ENCODE measurements at regions not wholly inside any gene's neighbourhood (a gene's known extent, or its start where the extent isn't known, plus 50 kb on each side); places are given as distances from the start of the nearest gene placed in this dataset.
"Not testable (repeated sequence)": the region's sequence is repeated elsewhere in the genome, so short reads cannot be mapped to it uniquely, and the experiment has no call there.

DNA sequence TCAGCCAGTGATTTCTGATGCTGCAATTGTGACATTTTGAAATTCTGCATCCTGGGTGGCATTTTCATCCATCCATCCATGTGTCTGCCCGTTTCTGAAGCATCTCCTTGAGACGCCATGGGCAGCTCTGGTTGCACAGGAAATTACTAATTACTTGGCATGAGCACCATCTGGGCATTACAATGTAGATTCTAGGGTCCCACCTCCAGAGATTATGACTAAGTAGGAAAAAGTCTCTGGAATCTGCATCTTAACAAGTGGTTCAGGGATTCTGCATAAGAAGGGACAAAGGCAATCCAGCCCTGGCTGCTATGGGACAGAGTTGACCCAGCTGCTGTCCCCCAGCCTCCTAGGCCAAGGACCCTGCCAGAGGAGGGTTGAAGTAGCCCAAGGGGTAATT is 65.3 kb downstream of the CUZD1 start:
- DNase-seq: no peak
- H3K4me3 Mint-ChIP-seq: no peak overlapping the region
- H3K27me3 Mint-ChIP-seq: peaks cover 26% of the 10 kb centered on the region
- H3K36me3 Mint-ChIP-seq (ENCODE audit: low read depth): no peaks in the 10 kb centered on the region
- no peaks in the 10 kb centered on the region for H3K9me3 Mint-ChIP-seq
- H3K4me1 Mint-ChIP-seq (ENCODE audit: low read depth): no peaks in the 10 kb centered on the region
- H3K27ac Mint-ChIP-seq: no peak overlapping the region

DNA sequence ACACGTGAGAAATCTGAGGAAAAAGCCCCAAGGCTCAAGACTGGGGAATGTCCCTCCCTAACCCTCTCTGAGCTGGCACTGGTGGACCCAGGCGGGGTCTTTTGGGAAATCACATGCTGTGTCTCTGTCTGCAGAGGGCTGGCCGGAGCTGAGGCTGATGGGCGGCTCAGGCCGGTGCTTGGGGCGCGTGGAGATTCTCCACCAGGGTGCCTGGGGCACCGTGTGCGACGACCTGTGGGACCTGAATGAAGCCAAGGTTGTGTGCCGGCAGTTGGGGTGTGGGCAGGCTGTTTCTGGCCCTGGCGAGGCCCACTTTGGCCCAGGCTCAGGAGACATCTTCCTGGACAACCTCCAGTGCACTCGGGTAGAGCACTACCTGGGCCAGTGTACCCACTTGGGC is 65.7 kb downstream of the CUZD1 start:
- no peak overlapping the region for H3K4me3 Mint-ChIP-seq
- no peak overlapping the region for H3K27ac Mint-ChIP-seq
- no peaks in the 10 kb centered on the region for H3K4me1 Mint-ChIP-seq (ENCODE audit: low read depth)
- no peaks in the 10 kb centered on the region for H3K9me3 Mint-ChIP-seq
- peaks cover 29% of the 10 kb centered on the region for H3K27me3 Mint-ChIP-seq
- H3K36me3 Mint-ChIP-seq (ENCODE audit: low read depth): no peaks in the 10 kb centered on the region
- no peak for DNase-seq

GRCh38 chr10:122777515-122778059 is 68.1 kb downstream of the CUZD1 start:
- H3K4me3 Mint-ChIP-seq: no peak overlapping the region
- H3K36me3 Mint-ChIP-seq (ENCODE audit: low read depth): no peaks in the 10 kb centered on the region
- no peak overlapping the region for H3K27ac Mint-ChIP-seq
- H3K9me3 Mint-ChIP-seq: no peaks in the 10 kb centered on the region
- peaks cover 48% of the 10 kb centered on the region for H3K27me3 Mint-ChIP-seq
- H3K4me1 Mint-ChIP-seq (ENCODE audit: low read depth): no peaks in the 10 kb centered on the region
- DNase-seq: no peak

GRCh38 chr10:122774231-122774630 is 71.4 kb downstream of the CUZD1 start:
- Mint-ChIP-seq H3K27me3 (peaks cover 44% of the 10 kb centered on the region), H3K27ac (no peak overlapping the region), H3K36me3 (ENCODE audit: low read depth) (no peaks in the 10 kb centered on the region), H3K9me3 (no peaks in the 10 kb centered on the region), H3K4me1 (ENCODE audit: low read depth) (no peaks in the 10 kb centered on the region), H3K4me3 (no peak overlapping the region)
- DNase-seq: no peak

DNA sequence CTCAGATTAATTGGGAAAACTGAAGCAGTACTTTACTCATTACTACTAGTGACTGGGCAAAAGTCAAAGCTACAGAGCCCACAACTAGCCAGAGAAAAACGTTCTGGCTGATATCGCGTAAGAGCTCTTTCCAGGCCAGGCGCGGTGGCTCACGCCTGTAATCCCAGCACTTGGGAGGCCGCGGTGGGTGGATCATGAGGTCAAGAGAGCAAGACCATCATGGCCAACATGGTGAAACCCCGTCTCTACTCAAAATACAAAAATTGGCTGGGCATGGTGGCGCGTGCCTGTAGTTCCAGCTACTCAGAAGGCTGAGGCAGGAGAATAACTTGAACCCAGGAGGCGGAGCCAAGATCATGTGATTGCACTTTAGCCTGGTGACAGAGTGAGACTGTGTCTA is 71.8 kb upstream of the C10orf120 start:
- H3K4me3 Mint-ChIP-seq; H3K9me3 Mint-ChIP-seq; DNase-seq; H3K27ac Mint-ChIP-seq; H3K4me1 Mint-ChIP-seq (ENCODE audit: low read depth); H3K36me3 Mint-ChIP-seq (ENCODE audit: low read depth): not testable (repeated sequence)
- peaks cover 56% of the 10 kb centered on the region for H3K27me3 Mint-ChIP-seq

GRCh38 chr10:122768389-122768745 is 68.7 kb upstream of the C10orf120 start:
- no peak overlapping the region for H3K4me3 Mint-ChIP-seq
- H3K36me3 Mint-ChIP-seq (ENCODE audit: low read depth): no peaks in the 10 kb centered on the region
- H3K9me3 Mint-ChIP-seq: no peaks in the 10 kb centered on the region
- H3K4me1 Mint-ChIP-seq (ENCODE audit: low read depth): no peaks in the 10 kb centered on the region
- no peak overlapping the region for H3K27ac Mint-ChIP-seq
- H3K27me3 Mint-ChIP-seq: peaks cover 55% of the 10 kb centered on the region
- no peak for DNase-seq

GRCh38 chr10:122767621-122768388 is 68.2 kb upstream of the C10orf120 start:
- peaks cover 1% of the 10 kb centered on the region for H3K9me3 Mint-ChIP-seq
- no peaks in the 10 kb centered on the region for H3K36me3 Mint-ChIP-seq (ENCODE audit: low read depth)
- peaks cover 52% of the 10 kb centered on the region for H3K27me3 Mint-ChIP-seq
- H3K4me1 Mint-ChIP-seq (ENCODE audit: low read depth): no peaks in the 10 kb centered on the region
- no peak for DNase-seq
- no peak overlapping the region for H3K27ac Mint-ChIP-seq
- H3K4me3 Mint-ChIP-seq: no peak overlapping the region

- Mint-ChIP-seq H3K36me3 (ENCODE audit: low read depth) (no peaks in the 10 kb centered on the region), H3K27ac (no peak overlapping the region), H3K4me3 (no peak overlapping the region), H3K4me1 (ENCODE audit: low read depth) (no peaks in the 10 kb centered on the region), H3K9me3 (peaks cover 5% of the 10 kb centered on the region), H3K27me3 (peaks cover 56% of the 10 kb centered on the region)
- DNase-seq: no peak
Observed at GRCh38 chr10:122765412-122765811, 65.8 kb upstream of the C10orf120 start.

- Mint-ChIP-seq H3K9me3 (peaks cover 14% of the 10 kb centered on the region), H3K27ac (no peak overlapping the region), H3K36me3 (ENCODE audit: low read depth) (no peaks in the 10 kb centered on the region), H3K27me3 (peaks cover 15% of the 10 kb centered on the region), H3K4me3 (no peak overlapping the region), H3K4me1 (ENCODE audit: low read depth) (no peaks in the 10 kb centered on the region)
- DNase-seq: no peak
Observed at GRCh38 chr10:122756656-122757055, 57.0 kb upstream of the C10orf120 start.

GRCh38 chr10:122754491-122755235 is 55.0 kb upstream of the C10orf120 start:
- Mint-ChIP-seq H3K36me3 (ENCODE audit: low read depth) (no peaks in the 10 kb centered on the region), H3K4me3 (no peak overlapping the region), H3K27me3 (peaks cover 13% of the 10 kb centered on the region)

DNA sequence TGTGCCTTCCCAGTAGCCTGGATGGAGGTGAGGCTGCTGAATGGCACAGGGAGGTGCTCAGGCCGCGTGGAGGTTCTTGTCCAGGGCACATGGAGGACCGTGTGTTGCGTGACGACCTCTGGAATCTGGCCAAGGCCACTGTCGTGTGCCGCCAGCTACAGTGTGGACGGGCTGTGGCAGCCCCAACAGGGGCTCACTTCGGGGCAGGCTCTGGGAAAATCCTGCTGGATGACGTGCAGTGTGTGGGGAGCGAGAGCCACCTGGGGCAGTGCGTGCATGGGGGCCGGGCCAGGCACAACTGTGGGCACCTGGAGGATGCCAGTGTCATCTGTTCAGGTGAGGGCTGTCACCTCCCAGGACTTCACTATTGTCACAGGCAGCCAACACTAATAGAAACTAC is 50.2 kb upstream of the C10orf120 start:
- Mint-ChIP-seq H3K9me3 (no peaks in the 10 kb centered on the region), H3K27ac (no peak overlapping the region), H3K4me3 (no peak overlapping the region), H3K4me1 (ENCODE audit: low read depth) (no peaks in the 10 kb centered on the region), H3K27me3 (peaks cover 23% of the 10 kb centered on the region), H3K36me3 (ENCODE audit: low read depth) (no peaks in the 10 kb centered on the region)
- no peak for DNase-seq

More at GRCh38 chr10:122754491-122755235, 55.0 kb upstream of the C10orf120 start:
- peaks cover 14% of the 10 kb centered on the region for H3K9me3 Mint-ChIP-seq
- H3K4me1 Mint-ChIP-seq (ENCODE audit: low read depth): no peaks in the 10 kb centered on the region
- DNase-seq: no peak
- H3K27ac Mint-ChIP-seq: no peak overlapping the region

Data from activated T-cell treated with anti-CD3 and anti-CD28 coated beads, Interleukin-2, amount 50 U/mL, for 24 hours (primary cell).